ENCODE measurements at regions not wholly inside any gene's neighbourhood (a gene's known extent, or its start where the extent isn't known, plus 50 kb on each side); places are given as distances from the start of the nearest gene placed in this dataset.

DNA sequence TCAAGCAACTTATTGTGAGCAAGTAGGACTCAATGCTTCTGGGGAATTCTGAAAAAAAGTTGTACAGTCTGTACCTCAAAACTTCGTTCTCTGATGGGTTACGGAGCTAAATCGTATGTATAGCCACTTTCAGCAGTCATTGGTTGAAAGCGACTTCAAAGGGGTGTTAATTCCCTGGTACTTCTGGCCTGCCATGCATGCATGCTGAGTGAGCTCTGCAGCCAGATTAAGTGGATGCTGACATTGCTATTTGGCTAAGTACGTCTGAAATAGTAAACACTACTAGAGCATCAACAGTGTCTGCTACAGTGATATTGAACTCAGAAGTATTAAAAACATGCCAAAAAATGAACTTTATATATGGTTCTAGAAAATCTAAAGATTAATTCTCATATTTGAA is 1183.1 kb upstream of the PCDH20 start:
- TF ChIP-seq ZFP3 (CRISPR knock-in tag; IDR thresholded peaks at IDR 0.05), result no peak
- TF ChIP-seq, protein P1, sequence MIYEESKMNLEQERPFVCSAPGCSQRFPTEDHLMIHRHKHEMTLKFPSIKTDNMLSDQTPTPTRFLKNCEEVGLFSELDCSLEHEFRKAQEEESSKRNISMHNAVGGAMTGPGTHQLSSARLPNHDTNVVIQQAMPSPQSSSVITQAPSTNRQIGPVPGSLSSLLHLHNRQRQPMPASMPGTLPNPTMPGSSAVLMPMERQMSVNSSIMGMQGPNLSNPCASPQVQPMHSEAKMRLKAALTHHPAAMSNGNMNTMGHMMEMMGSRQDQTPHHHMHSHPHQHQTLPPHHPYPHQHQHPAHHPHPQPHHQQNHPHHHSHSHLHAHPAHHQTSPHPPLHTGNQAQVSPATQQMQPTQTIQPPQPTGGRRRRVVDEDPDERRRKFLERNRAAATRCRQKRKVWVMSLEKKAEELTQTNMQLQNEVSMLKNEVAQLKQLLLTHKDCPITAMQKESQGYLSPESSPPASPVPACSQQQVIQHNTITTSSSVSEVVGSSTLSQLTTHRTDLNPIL (CRISPR knock-in tag; IDR thresholded peaks at IDR 0.05; ENCODE audit: low read depth), result no peak
- TF ChIP-seq ZNF565 (CRISPR knock-in tag; conservative IDR thresholded peaks at IDR 0.05; ENCODE audit: low read depth), result no peak
- no peak for TF ChIP-seq ARNTL (CRISPR knock-in tag; IDR thresholded peaks at IDR 0.05; ENCODE audit: borderline replicate concordance, low read depth)
- TF ChIP-seq, protein P2, sequence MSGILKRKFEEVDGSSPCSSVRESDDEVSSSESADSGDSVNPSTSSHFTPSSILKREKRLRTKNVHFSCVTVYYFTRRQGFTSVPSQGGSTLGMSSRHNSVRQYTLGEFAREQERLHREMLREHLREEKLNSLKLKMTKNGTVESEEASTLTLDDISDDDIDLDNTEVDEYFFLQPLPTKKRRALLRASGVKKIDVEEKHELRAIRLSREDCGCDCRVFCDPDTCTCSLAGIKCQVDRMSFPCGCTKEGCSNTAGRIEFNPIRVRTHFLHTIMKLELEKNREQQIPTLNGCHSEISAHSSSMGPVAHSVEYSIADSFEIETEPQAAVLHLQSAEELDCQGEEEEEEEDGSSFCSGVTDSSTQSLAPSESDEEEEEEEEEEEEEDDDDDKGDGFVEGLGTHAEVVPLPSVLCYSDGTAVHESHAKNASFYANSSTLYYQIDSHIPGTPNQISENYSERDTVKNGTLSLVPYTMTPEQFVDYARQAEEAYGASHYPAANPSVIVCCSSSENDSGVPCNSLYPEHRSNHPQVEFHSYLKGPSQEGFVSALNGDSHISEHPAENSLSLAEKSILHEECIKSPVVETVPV (CRISPR knock-in tag; IDR thresholded peaks at IDR 0.05), result no peak
- TF ChIP-seq ESRRG (CRISPR knock-in tag; IDR thresholded peaks at IDR 0.05), result no peak
- no peak for TF ChIP-seq GLIS3 (CRISPR knock-in tag; IDR thresholded peaks at IDR 0.05)
- ATAC-seq, result no peak

DNA sequence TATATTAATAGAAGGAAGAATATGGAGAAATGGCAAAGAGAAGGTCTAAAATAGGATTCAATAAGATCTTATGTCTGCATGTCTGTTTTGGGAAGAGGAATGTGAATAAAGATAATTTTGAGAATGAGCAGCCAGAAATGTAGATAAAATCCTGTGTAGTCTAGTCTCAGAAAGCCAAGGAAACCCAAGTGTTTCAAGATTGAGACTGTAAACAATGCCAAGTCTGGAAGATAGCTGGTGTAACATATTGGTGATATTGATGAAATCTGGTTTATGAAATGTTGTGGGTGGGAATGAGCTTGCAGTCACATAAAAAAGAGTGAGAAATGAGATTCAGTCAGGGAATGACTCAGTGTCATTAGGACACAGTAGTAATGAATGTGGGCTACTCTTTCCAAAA is 1180.3 kb upstream of the PCDH20 start:
- ATAC-seq, result no peak
- TF ChIP-seq, protein P2 (CRISPR knock-in tag; IDR thresholded peaks at IDR 0.05), result no peak
- TF ChIP-seq, protein P3, sequence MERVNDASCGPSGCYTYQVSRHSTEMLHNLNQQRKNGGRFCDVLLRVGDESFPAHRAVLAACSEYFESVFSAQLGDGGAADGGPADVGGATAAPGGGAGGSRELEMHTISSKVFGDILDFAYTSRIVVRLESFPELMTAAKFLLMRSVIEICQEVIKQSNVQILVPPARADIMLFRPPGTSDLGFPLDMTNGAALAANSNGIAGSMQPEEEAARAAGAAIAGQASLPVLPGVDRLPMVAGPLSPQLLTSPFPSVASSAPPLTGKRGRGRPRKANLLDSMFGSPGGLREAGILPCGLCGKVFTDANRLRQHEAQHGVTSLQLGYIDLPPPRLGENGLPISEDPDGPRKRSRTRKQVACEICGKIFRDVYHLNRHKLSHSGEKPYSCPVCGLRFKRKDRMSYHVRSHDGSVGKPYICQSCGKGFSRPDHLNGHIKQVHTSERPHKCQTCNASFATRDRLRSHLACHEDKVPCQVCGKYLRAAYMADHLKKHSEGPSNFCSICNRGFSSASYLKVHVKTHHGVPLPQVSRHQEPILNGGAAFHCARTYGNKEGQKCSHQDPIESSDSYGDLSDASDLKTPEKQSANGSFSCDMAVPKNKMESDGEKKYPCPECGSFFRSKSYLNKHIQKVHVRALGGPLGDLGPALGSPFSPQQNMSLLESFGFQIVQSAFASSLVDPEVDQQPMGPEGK (CRISPR knock-in tag; IDR thresholded peaks at IDR 0.05; ENCODE audit: borderline replicate concordance), result no peak
- TF ChIP-seq ZNF8 (CRISPR knock-in tag; IDR thresholded peaks at IDR 0.05) (no peak), PPARA (CRISPR knock-in tag; IDR thresholded peaks at IDR 0.05; ENCODE audit: borderline replicate concordance) (no peak), OSR1 (CRISPR knock-in tag; IDR thresholded peaks at IDR 0.05) (no peak), TCF4 (CRISPR knock-in tag; IDR thresholded peaks at IDR 0.05; ENCODE audit: borderline replicate concordance) (no peak), BACH2 (CRISPR knock-in tag; IDR thresholded peaks at IDR 0.05; ENCODE audit: borderline replicate concordance) (no peak), SNAI2 (CRISPR knock-in tag; IDR thresholded peaks at IDR 0.05) (no peak), GLIS3 (CRISPR knock-in tag; IDR thresholded peaks at IDR 0.05) (no peak), RARB (CRISPR knock-in tag; IDR thresholded peaks at IDR 0.05) (no peak), TOX (CRISPR knock-in tag; IDR thresholded peaks at IDR 0.05; ENCODE audit: borderline replicate concordance) (no peak), ZNF565 (CRISPR knock-in tag; conservative IDR thresholded peaks at IDR 0.05; ENCODE audit: low read depth) (no peak), ZC3H10 (CRISPR knock-in tag; IDR thresholded peaks at IDR 0.05) (no peak), CSDC2 (CRISPR knock-in tag; IDR thresholded peaks at IDR 0.05) (no peak), ZNF70 (CRISPR knock-in tag; IDR thresholded peaks at IDR 0.05) (no peak)
- TF ChIP-seq, protein P4, sequence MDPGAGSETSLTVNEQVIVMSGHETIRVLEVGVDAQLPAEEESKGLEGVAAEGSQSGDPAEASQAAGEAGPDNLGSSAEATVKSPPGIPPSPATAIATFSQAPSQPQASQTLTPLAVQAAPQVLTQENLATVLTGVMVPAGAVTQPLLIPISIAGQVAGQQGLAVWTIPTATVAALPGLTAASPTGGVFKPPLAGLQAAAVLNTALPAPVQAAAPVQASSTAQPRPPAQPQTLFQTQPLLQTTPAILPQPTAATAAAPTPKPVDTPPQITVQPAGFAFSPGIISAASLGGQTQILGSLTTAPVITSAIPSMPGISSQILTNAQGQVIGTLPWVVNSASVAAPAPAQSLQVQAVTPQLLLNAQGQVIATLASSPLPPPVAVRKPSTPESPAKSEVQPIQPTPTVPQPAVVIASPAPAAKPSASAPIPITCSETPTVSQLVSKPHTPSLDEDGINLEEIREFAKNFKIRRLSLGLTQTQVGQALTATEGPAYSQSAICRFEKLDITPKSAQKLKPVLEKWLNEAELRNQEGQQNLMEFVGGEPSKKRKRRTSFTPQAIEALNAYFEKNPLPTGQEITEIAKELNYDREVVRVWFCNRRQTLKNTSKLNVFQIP (CRISPR knock-in tag; IDR thresholded peaks at IDR 0.05; ENCODE audit: borderline replicate concordance, low read depth), result no peak
- TF ChIP-seq, protein P1 (CRISPR knock-in tag; IDR thresholded peaks at IDR 0.05; ENCODE audit: low read depth), result no peak
- TF ChIP-seq, protein P5, sequence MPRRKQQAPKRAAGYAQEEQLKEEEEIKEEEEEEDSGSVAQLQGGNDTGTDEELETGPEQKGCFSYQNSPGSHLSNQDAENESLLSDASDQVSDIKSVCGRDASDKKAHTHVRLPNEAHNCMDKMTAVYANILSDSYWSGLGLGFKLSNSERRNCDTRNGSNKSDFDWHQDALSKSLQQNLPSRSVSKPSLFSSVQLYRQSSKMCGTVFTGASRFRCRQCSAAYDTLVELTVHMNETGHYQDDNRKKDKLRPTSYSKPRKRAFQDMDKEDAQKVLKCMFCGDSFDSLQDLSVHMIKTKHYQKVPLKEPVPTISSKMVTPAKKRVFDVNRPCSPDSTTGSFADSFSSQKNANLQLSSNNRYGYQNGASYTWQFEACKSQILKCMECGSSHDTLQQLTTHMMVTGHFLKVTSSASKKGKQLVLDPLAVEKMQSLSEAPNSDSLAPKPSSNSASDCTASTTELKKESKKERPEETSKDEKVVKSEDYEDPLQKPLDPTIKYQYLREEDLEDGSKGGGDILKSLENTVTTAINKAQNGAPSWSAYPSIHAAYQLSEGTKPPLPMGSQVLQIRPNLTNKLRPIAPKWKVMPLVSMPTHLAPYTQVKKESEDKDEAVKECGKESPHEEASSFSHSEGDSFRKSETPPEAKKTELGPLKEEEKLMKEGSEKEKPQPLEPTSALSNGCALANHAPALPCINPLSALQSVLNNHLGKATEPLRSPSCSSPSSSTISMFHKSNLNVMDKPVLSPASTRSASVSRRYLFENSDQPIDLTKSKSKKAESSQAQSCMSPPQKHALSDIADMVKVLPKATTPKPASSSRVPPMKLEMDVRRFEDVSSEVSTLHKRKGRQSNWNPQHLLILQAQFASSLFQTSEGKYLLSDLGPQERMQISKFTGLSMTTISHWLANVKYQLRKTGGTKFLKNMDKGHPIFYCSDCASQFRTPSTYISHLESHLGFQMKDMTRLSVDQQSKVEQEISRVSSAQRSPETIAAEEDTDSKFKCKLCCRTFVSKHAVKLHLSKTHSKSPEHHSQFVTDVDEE (CRISPR knock-in tag; IDR thresholded peaks at IDR 0.05), result no peak
